ENCODE measurements at regions not wholly inside any gene's neighbourhood (a gene's known extent, or its start where the extent isn't known, plus 50 kb on each side); places are given as distances from the start of the nearest gene placed in this dataset.

- in situ Hi-C loops (cut with HindIII; ENCODE audit: low sequenced_read_pairs), result no loop called here
These were observed 223.9 kb upstream of the ZBED5 start for GRCh38 chr11:11081776-11082175.

- in situ Hi-C loops (cut with HindIII; ENCODE audit: low sequenced_read_pairs), result no loop called here
These were observed 223.4 kb upstream of the ZBED5 start for GRCh38 chr11:11081288-11081687.

GRCh38 chr11:11078344-11079086, 220.7 kb upstream of the ZBED5 start:
- in situ Hi-C loops (cut with HindIII; ENCODE audit: low sequenced_read_pairs), result no loop called here

GRCh38 chr11:11077898-11078297, 220.0 kb upstream of the ZBED5 start:
- in situ Hi-C loops (cut with HindIII; ENCODE audit: low sequenced_read_pairs), result no loop called here

- in situ Hi-C loops (cut with HindIII; ENCODE audit: low sequenced_read_pairs), result no loop called here
These were observed 219.0 kb upstream of the ZBED5 start for GRCh38 chr11:11076879-11077278.

- in situ Hi-C loops (cut with HindIII; ENCODE audit: low sequenced_read_pairs), result no loop called here
These were observed 218.4 kb upstream of the ZBED5 start for GRCh38 chr11:11076276-11076675.

GRCh38 chr11:11075515-11076171, 217.8 kb upstream of the ZBED5 start:
- in situ Hi-C loops (cut with HindIII; ENCODE audit: low sequenced_read_pairs), result no loop called here

GRCh38 chr11:11074686-11075335, 217.0 kb upstream of the ZBED5 start:
- in situ Hi-C loops (cut with HindIII; ENCODE audit: low sequenced_read_pairs), result no loop called here

- in situ Hi-C loops (cut with HindIII; ENCODE audit: low sequenced_read_pairs), result no loop called here
These were observed 216.1 kb upstream of the ZBED5 start for GRCh38 chr11:11073996-11074395.

- in situ Hi-C loops (cut with HindIII; ENCODE audit: low sequenced_read_pairs), result no loop called here
These were observed 214.2 kb upstream of the ZBED5 start for GRCh38 chr11:11072067-11072466.

GRCh38 chr11:11071486-11071885, 213.6 kb upstream of the ZBED5 start:
- in situ Hi-C loops (cut with HindIII; ENCODE audit: low sequenced_read_pairs), result no loop called here

- in situ Hi-C loops (cut with HindIII; ENCODE audit: low sequenced_read_pairs), result no loop called here
These were observed 213.1 kb upstream of the ZBED5 start for GRCh38 chr11:11070976-11071375.

- in situ Hi-C loops (cut with HindIII; ENCODE audit: low sequenced_read_pairs), result no loop called here
These were observed 212.3 kb upstream of the ZBED5 start for GRCh38 chr11:11069841-11070835.

GRCh38 chr11:11068113-11068512, 210.3 kb upstream of the ZBED5 start:
- in situ Hi-C loops (cut with HindIII; ENCODE audit: low sequenced_read_pairs), result no loop called here

GRCh38 chr11:11065396-11065795, 207.5 kb upstream of the ZBED5 start:
- in situ Hi-C loops (cut with HindIII; ENCODE audit: low sequenced_read_pairs), result no loop called here

GRCh38 chr11:11057472-11057854, 199.6 kb upstream of the ZBED5 start:
- in situ Hi-C loops (cut with HindIII; ENCODE audit: low sequenced_read_pairs), result no loop called here

GRCh38 chr11:11056749-11057471, 199.1 kb upstream of the ZBED5 start:
- in situ Hi-C loops (cut with HindIII; ENCODE audit: low sequenced_read_pairs), result no loop called here

- in situ Hi-C loops (cut with HindIII; ENCODE audit: low sequenced_read_pairs), result no loop called here
These were observed 198.5 kb upstream of the ZBED5 start for GRCh38 chr11:11056316-11056715.

- in situ Hi-C loops (cut with HindIII; ENCODE audit: low sequenced_read_pairs), result no loop called here
These were observed 190.2 kb upstream of the ZBED5 start for GRCh38 chr11:11047851-11048610.

GRCh38 chr11:11046781-11047180, 188.9 kb upstream of the ZBED5 start:
- in situ Hi-C loops (cut with HindIII; ENCODE audit: low sequenced_read_pairs), result no loop called here
